HepG2 (cell line): ENCODE measurements at regions not wholly inside any gene's neighbourhood (a gene's known extent, or its start where the extent isn't known, plus 50 kb on each side); places are given as distances from the start of the nearest gene placed in this dataset.

Source experiments
- ATAC-seq: fragments of 200-7000 bp; cut with Tn5 transposase; 3 replicates; pipeline ENCODE4 v1.9.1; 2020; ENCODE audit warnings: mild to moderate bottlenecking, moderate library complexity
- BruUV-seq: library from RNA; stranded (reverse); fragments of 400-500 nt; replicated peaks from 2 replicates; lab custom pipeline; 2021; lab: Mats Ljungman, UMichigan
- CTCF ChIA-PET: fragments of 300-600 bp; formaldehyde crosslinking; extraction: SDS; loops from one replicate; lab custom pipeline; 2021; ENCODE audit warnings: low total read pairs, inconsistent platforms, low intra/inter-chr PET ratio; lab: Yijun Ruan, JAX
- POLR2A ChIA-PET: fragments of 350-600 bp; sonication (Branson Sonifier 250); formaldehyde crosslinking; loops from one replicate; lab custom pipeline; 2020; ENCODE audit warnings: antibody characterized with exemption, inconsistent platforms; lab: Yijun Ruan, JAX
- DNase-seq: peaks from one replicate; pipeline ENCODE4 v3.0.0-alpha.2; 2015; ENCODE audit warnings: low spot score
- FAIRE-seq: peaks from 3 replicates; lab custom pipeline; 2011; peaks lifted over from hg19 to GRCh38; lab: Jason Lieb, UNC
- H2AFZ ChIP-seq: one replicate; pipeline ENCODE4 v1.6.1; 2011; ENCODE audit warnings: low read length, inconsistent platforms
- H3K27ac ChIP-seq: fragments of 300-600 bp; 3 replicates; pipeline ENCODE4 v1.8.0; 2011; ENCODE audit warnings: mixed run types, mild to moderate bottlenecking, mixed read lengths, low read length, inconsistent platforms; ENCODE audit not compliant: insufficient read depth; ENCODE audit errors: extremely low read length
- H3K27me3 ChIP-seq, 2 experiments: fragments of 200-600 bp in 1 of 2; 2 replicates in 1 of 2; 3 replicates in 1 of 2; pipeline versions ENCODE4 v1.6.0 to v1.8.0; 2011; ENCODE audit warnings: low read length in 2 of 2, mild to moderate bottlenecking in 2 of 2, moderate library complexity in 2 of 2, inconsistent platforms in 1 of 2; ENCODE audit not compliant: insufficient read depth in 2 of 2, control insufficient read depth in 1 of 2
- H3K36me3 ChIP-seq, 2 experiments: fragments of 200-600 bp in 1 of 2; replicated peaks in 1 of 2; 2 replicates in 1 of 2; 3 replicates in 1 of 2; pipeline versions ENCODE4 v1.5.1 to v1.8.0; 2011; ENCODE audit warnings: low read length in 2 of 2, inconsistent platforms in 1 of 2; ENCODE audit not compliant: insufficient read depth in 2 of 2, control insufficient read depth in 1 of 2
- H3K4me1 ChIP-seq: 2 replicates; pipeline ENCODE4 v1.5.1; 2012; ENCODE audit warnings: low read length, inconsistent platforms; ENCODE audit not compliant: insufficient read depth
- H3K4me2 ChIP-seq: 2 replicates; pipeline ENCODE4 v1.6.0; 2011; ENCODE audit warnings: low read depth, low read length, inconsistent platforms
- H3K4me3 ChIP-seq, 3 experiments: fragments of 200-600 bp in 1 of 3; sonication (generic), shearing (Covaris generic) in 1 of 3; replicated peaks in 1 of 3; 2 replicates each; pipeline ENCODE4 v1.5.1; 2011 to 2016; ENCODE audit warnings: low read length in 3 of 3, inconsistent platforms in 2 of 3, low read depth in 2 of 3, mild to moderate bottlenecking in 2 of 3, control low read depth in 1 of 3, mixed read lengths in 1 of 3; ENCODE audit not compliant: insufficient read depth in 1 of 3
- H3K79me2 ChIP-seq: one replicate; pipeline ENCODE4 v1.6.1; 2011; ENCODE audit warnings: low read length, inconsistent platforms; ENCODE audit not compliant: insufficient read depth
- H3K9ac ChIP-seq: 2 replicates; pipeline ENCODE4 v1.6.0; 2011; ENCODE audit warnings: mild to moderate bottlenecking, low read depth, low read length, inconsistent platforms; ENCODE audit not compliant: insufficient read depth
- H3K9me3 ChIP-seq: 2 replicates; pipeline ENCODE4 v1.5.1; 2012; ENCODE audit warnings: mild to moderate bottlenecking, low read length
- H4K20me1 ChIP-seq: 2 replicates; pipeline ENCODE4 v1.6.0; 2011; ENCODE audit warnings: inconsistent platforms, mild to moderate bottlenecking, low read length, moderate library complexity; ENCODE audit not compliant: insufficient read depth
- GABPA ChIP-seq, 2 experiments: IDR thresholded peaks; 2 replicates each; pipeline ENCODE4 v1.6.1; 2011 to 2016; ENCODE audit warnings: low read depth in 2 of 2, low read length in 1 of 2, missing biosample characterization in 1 of 2, missing genetic modification characterization in 1 of 2
- NCOA1 ChIP-seq: sonication (generic); formaldehyde crosslinking; IDR thresholded peaks from 2 replicates; pipeline ENCODE4 v1.9.0; 2021; ENCODE audit warnings: missing genetic modification reagents
- NFYC ChIP-seq: IDR thresholded peaks from 2 replicates; pipeline ENCODE4 v1.6.1; 2016; ENCODE audit warnings: missing genetic modification reagents, missing compliant biosample characterization
- SNRNP70 ChIP-seq: fragments of 200-400 bp; formaldehyde crosslinking; IDR thresholded peaks from 2 replicates; pipeline ENCODE4 v1.6.1; 2017; ENCODE audit warnings: mild to moderate bottlenecking, low read depth, low read length, moderate library complexity
- ZKSCAN1 ChIP-seq: fragments of 150-350 bp; IDR thresholded peaks from 2 replicates; pipeline ENCODE4 v1.6.1; 2014; ENCODE audit warnings: low read length
- ZNF10 ChIP-seq: sonication (generic); formaldehyde crosslinking; IDR thresholded peaks from 2 replicates; pipeline ENCODE4 v1.4.0; 2020; ENCODE audit warnings: mild to moderate bottlenecking, low read depth, missing genetic modification reagents, borderline replicate concordance
- ZNF572 ChIP-seq: sonication (generic); formaldehyde crosslinking; IDR thresholded peaks from 2 replicates; pipeline ENCODE4 v1.5.1; 2020; ENCODE audit warnings: mild to moderate bottlenecking, missing genetic modification reagents
- ZNF629 ChIP-seq: sonication (generic); formaldehyde crosslinking; conservative IDR thresholded peaks from 2 replicates; pipeline ENCODE4 v1.5.0; 2020; ENCODE audit warnings: missing genetic modification reagents
- ZNF839 ChIP-seq: sonication (generic); formaldehyde crosslinking; IDR thresholded peaks from 2 replicates; pipeline ENCODE4 v1.4.0; 2020; ENCODE audit warnings: missing genetic modification reagents, mild to moderate bottlenecking, borderline replicate concordance
- ZNF891 ChIP-seq: sonication (generic); formaldehyde crosslinking; IDR thresholded peaks from 2 replicates; pipeline ENCODE4 v1.5.0; 2020; ENCODE audit warnings: mild to moderate bottlenecking, missing genetic modification reagents
- WGBS: methylation state at CpG from one replicate; pipeline ENCODE4 v1.1.6; 2017; ENCODE audit warnings: low lambda C conversion rate; 5-methylcytosine and 5-hydroxymethylcytosine counted together
- in situ Hi-C: cut with HindIII; loops from 2 replicates; pipeline ENCODE4 v1.10.0; 2017; ENCODE audit warnings: low pct_unique_long_range_greater_than_20kb; ENCODE audit not compliant: extremely low pct_ligation_motif_present
- intact Hi-C: fragments of 100-400 bp; cut with micrococcal nuclease; formaldehyde crosslinking; loops from one replicate; pipeline ENCODE4 v1.10.0; 2022; ENCODE audit not compliant: unreplicated experiment
- TF ChIP-seq, protein P1 (sequence below): sonication (generic); formaldehyde crosslinking; IDR thresholded peaks from 2 replicates; pipeline ENCODE4 v1.5.1; 2020; ENCODE audit warnings: mild to moderate bottlenecking, missing genetic modification reagents, borderline replicate concordance

DNA sequence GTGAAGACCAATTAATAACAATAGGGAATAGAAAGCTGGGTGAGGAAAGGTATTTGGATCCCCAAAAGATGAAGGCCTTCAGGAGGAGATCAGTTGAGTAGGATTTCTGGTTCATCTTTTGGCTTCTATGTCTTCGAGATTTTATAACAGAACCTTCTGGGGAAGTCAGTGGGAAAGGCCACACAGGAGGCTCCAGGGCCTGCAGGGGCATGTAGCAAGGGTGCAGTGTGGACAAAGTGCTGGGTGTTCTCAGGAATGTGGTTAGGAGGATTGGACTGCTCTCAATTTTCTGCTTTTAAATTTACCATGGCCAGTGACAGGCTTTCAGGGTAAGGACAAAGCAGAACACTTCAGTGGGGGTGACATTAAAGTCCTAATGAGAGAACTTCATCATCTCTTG is 378.0 kb downstream of the CCSER2 start:
- Histone ChIP-seq H3K9ac (no peak overlapping the region), H4K20me1 (no peaks in the 10 kb centered on the region), H3K9me3 (no peaks in the 10 kb centered on the region), H3K4me2 (no peak overlapping the region), H2AFZ (no peak overlapping the region), H3K27ac (no peak overlapping the region), H3K79me2 (no peaks in the 10 kb centered on the region), H3K4me1 (no peaks in the 10 kb centered on the region), H3K4me3 (no peak overlapping the region), H3K27me3 (peaks cover 0 to 7% of the 10 kb centered on the region in 2 experiments; a peak in 1 of 5 replicates), H3K36me3 (no peaks in the 10 kb centered on the region)
- TF ChIP-seq ZKSCAN1 (no peak), NFYC (CRISPR knock-in tag) (no peak), SNRNP70 (no peak), ZNF572 (CRISPR knock-in tag) (no peak), GABPA (IDR thresholded peaks at IDR 0.05; ENCODE audit: low read depth, low read length) (no peak), GABPA (CRISPR knock-in tag; IDR thresholded peaks at IDR 0.05; ENCODE audit: low read depth) (no peak)
- FAIRE-seq (no peak), DNase-seq (no peak), ATAC-seq (no peak)
- ChIA-PET CTCF (no interaction called here), POLR2A (no interaction called here)
- in situ Hi-C loops = no loop called here
- 0% methylated on average over 1 of the region's 1 CpG for WGBS
- intact Hi-C loops = no loop called here
- no TSS peak for BruUV-seq

DNA sequence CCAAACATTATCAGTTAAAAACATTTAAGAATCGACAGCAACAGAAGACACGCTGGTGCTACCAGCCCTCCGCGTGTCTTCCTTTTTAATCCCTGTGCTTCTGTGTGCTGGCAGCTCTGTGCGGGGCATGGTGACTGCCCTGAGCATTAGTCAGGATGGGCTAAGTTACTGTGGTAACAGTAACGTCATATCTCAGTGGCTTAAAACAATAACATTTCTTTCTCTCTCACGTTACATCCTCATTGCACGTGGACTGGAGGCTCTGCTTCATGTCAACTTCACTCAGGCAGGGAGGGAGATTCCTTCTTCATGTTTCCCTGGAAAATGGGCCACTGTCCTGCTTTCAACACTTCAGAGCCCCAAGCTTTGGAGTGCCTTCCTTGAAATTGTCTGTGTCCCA is 378.5 kb downstream of the CCSER2 start:
- Histone ChIP-seq H3K27me3 (peaks cover 0 to 7% of the 10 kb centered on the region in 2 experiments; a peak in 1 of 5 replicates), H3K4me2 (no peak overlapping the region), H3K27ac (no peak overlapping the region), H3K9me3 (no peaks in the 10 kb centered on the region), H3K9ac (no peak overlapping the region), H3K4me3 (no peak overlapping the region), H3K4me1 (no peaks in the 10 kb centered on the region), H2AFZ (no peak overlapping the region), H3K79me2 (no peaks in the 10 kb centered on the region), H4K20me1 (no peaks in the 10 kb centered on the region), H3K36me3 (no peaks in the 10 kb centered on the region)
- ChIA-PET CTCF (no interaction called here), POLR2A (no interaction called here)
- DNase-seq (no peak), ATAC-seq (no peak), FAIRE-seq (no peak)
- in situ Hi-C loops (no loop called here), intact Hi-C loops (no loop called here)
- WGBS = 20% methylated on average over 8 of the region's 8 CpGs
- no TSS peak for BruUV-seq
- no peak for TF ChIP-seq ZNF10
- TF ChIP-seq, protein P1, sequence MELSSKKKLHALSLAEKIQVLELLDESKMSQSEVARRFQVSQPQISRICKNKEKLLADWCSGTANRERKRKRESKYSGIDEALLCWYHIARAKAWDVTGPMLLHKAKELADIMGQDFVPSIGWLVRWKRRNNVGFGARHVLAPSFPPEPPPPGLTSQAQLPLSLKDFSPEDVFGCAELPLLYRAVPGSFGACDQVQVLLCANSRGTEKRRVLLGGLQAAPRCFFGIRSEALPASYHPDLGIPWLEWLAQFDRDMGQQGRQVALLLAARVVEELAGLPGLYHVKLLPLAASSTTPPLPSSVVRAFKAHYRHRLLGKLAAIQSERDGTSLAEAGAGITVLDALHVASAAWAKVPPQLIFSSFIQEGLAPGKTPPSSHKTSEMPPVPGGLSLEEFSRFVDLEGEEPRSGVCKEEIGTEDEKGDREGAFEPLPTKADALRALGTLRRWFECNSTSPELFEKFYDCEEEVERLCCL = no peak
- no peak for TF ChIP-seq NCOA1 (CRISPR knock-in tag)
- no peak for TF ChIP-seq ZNF891
- TF ChIP-seq ZNF629 (CRISPR knock-in tag) = no peak
- no peak for TF ChIP-seq ZNF839 (CRISPR knock-in tag)
